ENCODE measurements at regions not wholly inside any gene's neighbourhood (a gene's known extent, or its start where the extent isn't known, plus 50 kb on each side); places are given as distances from the start of the nearest gene placed in this dataset.
"Not testable (repeated sequence)": the region's sequence is repeated elsewhere in the genome, so short reads cannot be mapped to it uniquely, and the experiment has no call there.

DNA sequence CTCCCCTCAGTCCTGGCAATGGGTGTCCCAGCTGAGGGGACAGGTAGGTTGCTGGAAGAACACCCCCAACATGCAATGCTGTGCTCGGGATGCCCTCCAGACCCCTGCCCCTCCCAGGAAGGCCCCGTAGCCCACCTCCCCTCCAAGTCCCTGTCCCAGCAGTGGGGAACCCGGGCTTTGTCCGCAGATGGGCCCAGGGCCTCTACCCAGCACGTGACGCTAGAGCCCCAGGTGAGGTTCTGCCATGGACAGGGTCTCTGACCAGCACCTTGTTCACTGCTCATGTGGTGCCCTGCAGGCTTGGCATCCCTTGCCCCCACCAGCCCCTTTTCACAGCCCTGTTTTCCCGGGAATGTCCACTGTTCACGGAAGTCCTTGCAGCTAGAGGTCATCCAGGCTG is 220.0 kb upstream of the SGCG start:
- no peak overlapping the region for H3K4me3 ChIP-seq
- no peak for DNase-seq
- H3K9me3 ChIP-seq, result no peaks in the 10 kb centered on the region
- intact Hi-C loops (cut with DNase I; ENCODE audit: low total_unique reads), result no loop called here
- H3K27ac ChIP-seq, result no peak overlapping the region
- H3K27me3 ChIP-seq, result no peaks in the 10 kb centered on the region
- H3K36me3 ChIP-seq (ENCODE audit: low read depth, missing control alignments), result no peaks in the 10 kb centered on the region
- WGBS, 2 donors, result 76 to 94% methylated on average over 2 to 8 of the region's 8 CpGs
- TF ChIP-seq, protein P1, sequence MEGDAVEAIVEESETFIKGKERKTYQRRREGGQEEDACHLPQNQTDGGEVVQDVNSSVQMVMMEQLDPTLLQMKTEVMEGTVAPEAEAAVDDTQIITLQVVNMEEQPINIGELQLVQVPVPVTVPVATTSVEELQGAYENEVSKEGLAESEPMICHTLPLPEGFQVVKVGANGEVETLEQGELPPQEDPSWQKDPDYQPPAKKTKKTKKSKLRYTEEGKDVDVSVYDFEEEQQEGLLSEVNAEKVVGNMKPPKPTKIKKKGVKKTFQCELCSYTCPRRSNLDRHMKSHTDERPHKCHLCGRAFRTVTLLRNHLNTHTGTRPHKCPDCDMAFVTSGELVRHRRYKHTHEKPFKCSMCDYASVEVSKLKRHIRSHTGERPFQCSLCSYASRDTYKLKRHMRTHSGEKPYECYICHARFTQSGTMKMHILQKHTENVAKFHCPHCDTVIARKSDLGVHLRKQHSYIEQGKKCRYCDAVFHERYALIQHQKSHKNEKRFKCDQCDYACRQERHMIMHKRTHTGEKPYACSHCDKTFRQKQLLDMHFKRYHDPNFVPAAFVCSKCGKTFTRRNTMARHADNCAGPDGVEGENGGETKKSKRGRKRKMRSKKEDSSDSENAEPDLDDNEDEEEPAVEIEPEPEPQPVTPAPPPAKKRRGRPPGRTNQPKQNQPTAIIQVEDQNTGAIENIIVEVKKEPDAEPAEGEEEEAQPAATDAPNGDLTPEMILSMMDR (IDR thresholded peaks at IDR 0.05), result no peak
- no peak for TF ChIP-seq POLR2A (IDR thresholded peaks at IDR 0.05)
- H3K4me1 ChIP-seq, result no peaks in the 10 kb centered on the region

GRCh38 chr13:22961342-22961741 is 219.4 kb upstream of the SGCG start:
- H3K36me3 ChIP-seq (ENCODE audit: low read depth, missing control alignments); H3K4me3 ChIP-seq; H3K27me3 ChIP-seq; H3K4me1 ChIP-seq; H3K27ac ChIP-seq; H3K9me3 ChIP-seq; intact Hi-C loops (cut with DNase I; ENCODE audit: low total_unique reads); DNase-seq: not testable (repeated sequence)
- WGBS, 2 donors, result 89 to 90% methylated on average over 4 to 14 of the region's 14 CpGs

DNA sequence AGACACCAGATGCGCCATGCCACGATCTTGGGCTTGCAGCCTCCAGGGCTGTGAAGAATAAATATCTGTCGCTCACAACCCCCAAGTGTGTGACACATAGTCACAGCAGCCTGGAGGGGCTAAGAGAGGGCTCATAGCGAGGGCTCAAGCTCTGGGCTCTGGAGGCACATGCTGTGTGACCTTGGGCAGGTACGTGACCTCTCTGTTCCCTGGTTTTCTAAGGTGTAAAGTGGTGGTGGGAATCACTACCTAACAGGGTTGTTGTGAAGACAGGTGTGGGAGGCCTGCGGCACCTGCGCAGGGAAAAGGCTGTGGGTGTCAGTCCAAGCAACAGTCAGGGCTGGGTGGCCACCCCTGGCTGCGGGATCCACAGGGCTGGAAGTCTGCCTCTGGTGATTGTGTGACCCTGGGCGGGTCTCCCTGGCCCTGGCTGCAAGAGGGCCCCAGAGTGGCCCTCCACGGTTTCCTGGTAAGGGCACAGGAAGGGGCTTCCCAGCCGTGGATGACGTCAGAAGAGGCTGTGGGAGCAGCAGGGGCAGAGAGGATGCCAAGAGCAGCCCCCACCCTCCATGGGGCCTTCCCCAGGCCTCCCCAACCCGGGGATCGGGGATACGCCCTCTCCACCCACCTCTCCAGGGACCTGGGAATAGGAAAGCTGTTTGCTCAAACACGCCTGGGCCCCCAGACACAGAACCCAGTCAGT is 218.8 kb upstream of the SGCG start:
- H3K27ac ChIP-seq, result no peak overlapping the region
- 78 to 81% methylated on average over 5 to 16 of the region's 16 CpGs for WGBS, 2 donors
- TF ChIP-seq, protein P1 (IDR thresholded peaks at IDR 0.05), result no peak
- TF ChIP-seq POLR2A (IDR thresholded peaks at IDR 0.05), result no peak
- H3K4me3 ChIP-seq, result no peak overlapping the region
- no peaks in the 10 kb centered on the region for H3K9me3 ChIP-seq
- no peaks in the 10 kb centered on the region for H3K4me1 ChIP-seq
- intact Hi-C loops (cut with DNase I; ENCODE audit: low total_unique reads), result no loop called here
- no peak for DNase-seq
- H3K36me3 ChIP-seq (ENCODE audit: low read depth, missing control alignments), result no peaks in the 10 kb centered on the region
- H3K27me3 ChIP-seq, result no peaks in the 10 kb centered on the region

DNA sequence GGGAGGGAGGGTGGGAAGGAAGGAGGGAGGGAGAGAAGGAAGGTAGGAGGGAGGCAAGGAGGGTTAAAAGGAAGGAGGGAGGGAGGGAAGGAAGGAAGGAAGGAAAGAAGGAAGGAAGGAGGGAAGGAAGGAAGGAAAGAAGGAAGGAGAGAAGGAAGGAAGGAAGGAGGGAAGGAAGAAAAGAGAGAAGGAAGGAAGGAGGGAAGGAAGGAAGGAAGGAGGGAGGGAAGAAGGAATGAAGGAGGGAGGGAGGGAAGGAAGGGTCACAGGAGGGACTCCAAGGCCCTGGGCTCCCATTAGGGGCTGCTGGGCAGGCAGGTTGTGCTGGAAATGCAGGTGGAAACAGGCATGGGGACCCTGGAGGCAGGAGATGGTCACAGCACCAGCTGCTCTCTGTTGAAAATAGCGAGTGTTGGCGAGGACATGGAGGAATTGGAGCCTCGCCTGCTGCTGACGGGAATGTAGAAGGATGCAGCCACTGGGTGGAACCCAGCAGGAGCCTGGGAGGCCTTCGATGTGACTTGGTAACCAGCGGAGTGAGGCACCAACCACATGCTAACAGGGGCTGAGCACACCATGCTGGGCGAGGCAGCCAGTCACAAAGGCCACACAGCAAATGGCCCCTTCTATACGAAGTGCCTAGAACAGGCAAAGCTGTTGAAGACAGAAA is 217.3 kb upstream of the SGCG start:
- DNase-seq; H3K27ac ChIP-seq; H3K36me3 ChIP-seq (ENCODE audit: low read depth, missing control alignments); H3K9me3 ChIP-seq; H3K27me3 ChIP-seq; intact Hi-C loops (cut with DNase I; ENCODE audit: low total_unique reads); H3K4me3 ChIP-seq; H3K4me1 ChIP-seq: not testable (repeated sequence)
- WGBS, 2 donors, result 90% methylated on average over 7 to 8 of the region's 8 CpGs

DNA sequence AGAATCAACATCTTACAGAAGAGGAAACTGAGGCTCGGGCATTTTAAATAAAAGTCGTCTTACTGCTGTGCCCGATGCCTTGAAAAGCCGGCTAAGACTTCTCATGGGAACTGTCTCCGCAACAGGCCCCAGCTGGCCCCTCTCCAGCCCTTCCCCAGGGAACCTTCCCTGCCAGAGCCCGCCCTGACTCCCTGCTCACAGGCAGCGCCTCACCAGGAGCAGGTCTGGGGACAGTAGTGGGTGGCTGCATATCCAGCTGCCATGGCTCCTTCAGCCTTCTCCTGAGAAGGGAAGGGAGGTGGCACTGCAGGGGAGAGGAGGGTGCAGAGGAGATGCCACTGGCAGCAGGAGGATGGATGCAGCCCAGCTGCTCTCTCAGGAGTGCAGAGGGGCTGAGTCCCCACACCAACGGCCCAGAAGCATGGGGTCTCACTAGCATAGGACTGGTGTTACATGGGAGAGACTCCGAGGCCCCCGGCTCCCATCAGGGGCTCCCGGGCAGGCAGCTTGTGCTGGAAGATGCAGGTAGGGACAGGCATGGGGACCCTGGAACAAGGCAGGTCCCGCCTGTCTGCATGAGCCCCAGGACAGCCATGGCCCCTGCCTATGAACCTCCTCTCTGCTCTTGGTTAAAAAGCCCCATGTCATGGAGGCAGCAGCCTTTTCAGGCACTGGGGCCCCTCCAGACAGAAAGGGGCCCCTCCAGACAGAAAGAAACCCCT is 216.4 kb upstream of the SGCG start:
- no peaks in the 10 kb centered on the region for H3K4me1 ChIP-seq
- no peaks in the 10 kb centered on the region for H3K27me3 ChIP-seq
- no peak overlapping the region for H3K27ac ChIP-seq
- no peak for DNase-seq
- WGBS, 2 donors, result 70 to 72% methylated on average over 6 to 12 of the region's 12 CpGs
- no peaks in the 10 kb centered on the region for H3K36me3 ChIP-seq (ENCODE audit: low read depth, missing control alignments)
- H3K9me3 ChIP-seq, result no peaks in the 10 kb centered on the region
- no peak overlapping the region for H3K4me3 ChIP-seq
- intact Hi-C loops (cut with DNase I; ENCODE audit: low total_unique reads), result no loop called here
- TF ChIP-seq, protein P1 (IDR thresholded peaks at IDR 0.05), result no peak
- TF ChIP-seq POLR2A (IDR thresholded peaks at IDR 0.05), result no peak

DNA sequence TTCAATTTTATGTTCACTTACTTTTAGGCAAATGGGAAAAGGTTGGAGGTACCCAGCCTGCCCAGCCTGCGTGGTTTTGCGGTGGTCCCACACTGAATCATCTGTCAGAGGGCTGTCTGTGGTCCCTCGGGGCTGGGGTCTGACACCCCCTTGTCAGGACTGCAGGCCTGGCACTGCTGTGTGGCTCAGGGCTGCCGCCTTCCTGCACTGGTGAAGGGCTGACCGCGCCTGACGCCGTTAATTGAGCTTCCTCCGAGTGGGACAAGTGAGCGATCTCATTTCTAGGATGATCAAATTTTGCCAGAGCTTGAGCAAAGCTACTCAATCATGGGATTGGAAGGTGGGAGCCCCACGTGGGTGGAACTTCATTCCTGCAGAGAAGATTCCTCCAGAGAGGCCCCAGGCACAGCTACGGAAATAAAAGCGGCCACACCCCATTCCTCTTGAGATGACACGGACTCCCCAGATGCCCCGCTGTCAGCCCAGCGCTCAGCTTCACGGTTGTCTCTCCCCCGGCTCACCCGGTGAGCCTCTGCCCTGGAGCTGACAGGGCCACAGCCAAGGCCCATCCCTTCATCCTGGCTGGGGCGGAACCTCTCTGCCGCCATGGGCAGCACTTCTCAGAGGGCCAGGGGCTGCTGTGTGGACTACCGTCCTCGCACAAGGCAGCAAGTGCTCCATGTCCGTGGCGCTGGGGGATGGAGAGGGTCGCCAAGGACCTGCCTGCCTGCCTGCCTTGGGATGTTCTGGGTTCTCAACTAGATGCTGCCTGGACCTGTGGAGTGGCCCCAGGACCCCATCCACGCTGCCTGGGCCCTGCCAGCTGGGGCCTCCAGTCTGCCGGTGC is 215.5 kb upstream of the SGCG start:
- H3K27me3 ChIP-seq; H3K9me3 ChIP-seq; H3K4me1 ChIP-seq; intact Hi-C loops (cut with DNase I; ENCODE audit: low total_unique reads); H3K36me3 ChIP-seq (ENCODE audit: low read depth, missing control alignments); H3K27ac ChIP-seq; H3K4me3 ChIP-seq; DNase-seq: not testable (repeated sequence)
- WGBS, 2 donors, result 77 to 83% methylated on average over 9 to 28 of the region's 28 CpGs

DNA sequence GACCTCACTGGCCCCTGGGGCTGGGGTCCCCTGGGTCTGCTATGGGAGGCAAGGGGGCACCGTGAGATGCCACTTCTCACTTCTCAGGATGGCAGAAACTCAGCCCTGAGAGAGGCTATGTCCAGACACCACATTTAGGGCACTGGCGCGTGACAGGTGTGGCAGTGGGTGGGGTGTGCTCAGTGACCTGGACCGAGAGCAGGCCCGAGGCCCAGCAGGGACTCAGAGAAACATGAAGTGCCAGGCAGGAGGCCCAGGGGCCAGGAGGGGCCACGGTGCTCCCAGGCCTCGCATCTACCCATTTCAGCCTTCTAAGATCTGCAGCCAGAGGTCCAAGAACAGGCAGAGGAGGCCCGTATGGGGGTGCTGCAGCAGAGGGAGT is 214.9 kb upstream of the SGCG start:
- H3K27me3 ChIP-seq; H3K9me3 ChIP-seq; H3K4me1 ChIP-seq; H3K36me3 ChIP-seq (ENCODE audit: low read depth, missing control alignments); H3K27ac ChIP-seq; DNase-seq; H3K4me3 ChIP-seq; intact Hi-C loops (cut with DNase I; ENCODE audit: low total_unique reads): not testable (repeated sequence)
- 40 to 79% methylated on average over 2 to 5 of the region's 8 CpGs for WGBS, 2 donors

DNA sequence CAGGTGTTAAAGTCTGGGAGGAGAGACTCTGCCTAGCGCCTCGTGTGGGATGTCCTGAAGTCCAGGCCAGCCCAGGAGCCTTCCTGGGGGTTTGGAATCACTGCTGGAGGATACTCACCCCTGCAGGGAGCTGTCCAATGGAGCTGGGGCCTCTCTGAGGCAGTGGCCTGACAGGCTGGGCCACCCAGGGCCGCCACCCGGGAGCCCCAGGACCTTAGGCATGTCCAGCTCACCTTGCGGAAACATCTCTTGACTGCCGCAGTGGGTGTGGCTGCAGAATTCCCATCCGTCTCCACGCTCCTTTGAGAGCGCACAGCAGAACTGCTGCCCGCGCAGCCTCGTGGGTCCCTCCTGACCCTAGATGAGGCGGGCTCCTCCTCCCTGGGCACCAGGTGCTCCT is 214.0 kb upstream of the SGCG start:
- intact Hi-C loops (cut with DNase I; ENCODE audit: low total_unique reads); H3K27ac ChIP-seq; H3K4me1 ChIP-seq; H3K27me3 ChIP-seq; DNase-seq; H3K4me3 ChIP-seq; H3K36me3 ChIP-seq (ENCODE audit: low read depth, missing control alignments); H3K9me3 ChIP-seq: not testable (repeated sequence)
- 77 to 82% methylated on average over 8 to 13 of the region's 13 CpGs for WGBS, 2 donors

All from testis (tissue), 2 donors.